ENCODE measurements at regions not wholly inside any gene's neighbourhood (a gene's known extent, or its start where the extent isn't known, plus 50 kb on each side); places are given as distances from the start of the nearest gene placed in this dataset.

DNA sequence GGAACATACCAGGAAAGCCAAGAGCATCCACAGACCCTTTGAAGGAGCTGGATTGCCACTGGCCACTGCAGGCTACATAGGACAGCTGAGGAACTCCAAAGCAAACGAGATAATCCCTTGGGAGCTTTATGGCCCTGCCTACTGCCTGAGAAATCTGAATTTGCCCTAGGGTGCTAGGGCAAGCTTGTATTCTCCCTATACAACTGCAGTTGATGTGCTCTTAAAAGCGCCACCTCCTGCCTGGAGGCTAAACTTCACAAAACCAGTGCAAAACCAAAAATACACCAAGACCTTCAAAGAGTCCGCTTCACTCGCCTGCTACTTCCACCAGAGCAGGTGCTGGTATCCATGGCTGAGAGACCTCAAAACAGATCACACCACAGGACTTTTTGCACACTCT lies 99.6 kb upstream of the KRR1 start:
- no peaks in the 10 kb centered on the region; the same call in 1 of the 2 replicates for H3K9me3 ChIP-seq (ENCODE audit: control insufficient read depth, insufficient read depth, low read length)
- H4K91ac ChIP-seq (ENCODE audit: insufficient read depth, low read depth, low read length): no peak overlapping the region
- TF ChIP-seq, protein P1, sequence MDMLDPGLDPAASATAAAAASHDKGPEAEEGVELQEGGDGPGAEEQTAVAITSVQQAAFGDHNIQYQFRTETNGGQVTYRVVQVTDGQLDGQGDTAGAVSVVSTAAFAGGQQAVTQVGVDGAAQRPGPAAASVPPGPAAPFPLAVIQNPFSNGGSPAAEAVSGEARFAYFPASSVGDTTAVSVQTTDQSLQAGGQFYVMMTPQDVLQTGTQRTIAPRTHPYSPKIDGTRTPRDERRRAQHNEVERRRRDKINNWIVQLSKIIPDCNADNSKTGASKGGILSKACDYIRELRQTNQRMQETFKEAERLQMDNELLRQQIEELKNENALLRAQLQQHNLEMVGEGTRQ (IDR thresholded peaks at IDR 0.05; ENCODE audit: low read depth, low read length): no peak
- TF ChIP-seq FOS (IDR thresholded peaks at IDR 0.05; ENCODE audit: low read depth, low read length): no peak
- no peak for TF ChIP-seq CHD1 (IDR thresholded peaks at IDR 0.05; ENCODE audit: low read depth, low read length)
- TF ChIP-seq RFX5 (IDR thresholded peaks at IDR 0.05; ENCODE audit: low read depth, low read length): no peak
- TF ChIP-seq MXI1 (IDR thresholded peaks at IDR 0.05; ENCODE audit: borderline replicate concordance, low read depth, low read length): no peak
- no peak for TF ChIP-seq MAZ (IDR thresholded peaks at IDR 0.05; ENCODE audit: borderline replicate concordance, low read depth, low read length)
- TF ChIP-seq, protein P2, sequence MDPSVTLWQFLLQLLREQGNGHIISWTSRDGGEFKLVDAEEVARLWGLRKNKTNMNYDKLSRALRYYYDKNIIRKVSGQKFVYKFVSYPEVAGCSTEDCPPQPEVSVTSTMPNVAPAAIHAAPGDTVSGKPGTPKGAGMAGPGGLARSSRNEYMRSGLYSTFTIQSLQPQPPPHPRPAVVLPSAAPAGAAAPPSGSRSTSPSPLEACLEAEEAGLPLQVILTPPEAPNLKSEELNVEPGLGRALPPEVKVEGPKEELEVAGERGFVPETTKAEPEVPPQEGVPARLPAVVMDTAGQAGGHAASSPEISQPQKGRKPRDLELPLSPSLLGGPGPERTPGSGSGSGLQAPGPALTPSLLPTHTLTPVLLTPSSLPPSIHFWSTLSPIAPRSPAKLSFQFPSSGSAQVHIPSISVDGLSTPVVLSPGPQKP (IDR thresholded peaks at IDR 0.05; ENCODE audit: borderline replicate concordance, low read depth, low read length): no peak
- TF ChIP-seq NFE2L2 (IDR thresholded peaks at IDR 0.05; ENCODE audit: low read depth, low read length): no peak
- TF ChIP-seq, protein P3, sequence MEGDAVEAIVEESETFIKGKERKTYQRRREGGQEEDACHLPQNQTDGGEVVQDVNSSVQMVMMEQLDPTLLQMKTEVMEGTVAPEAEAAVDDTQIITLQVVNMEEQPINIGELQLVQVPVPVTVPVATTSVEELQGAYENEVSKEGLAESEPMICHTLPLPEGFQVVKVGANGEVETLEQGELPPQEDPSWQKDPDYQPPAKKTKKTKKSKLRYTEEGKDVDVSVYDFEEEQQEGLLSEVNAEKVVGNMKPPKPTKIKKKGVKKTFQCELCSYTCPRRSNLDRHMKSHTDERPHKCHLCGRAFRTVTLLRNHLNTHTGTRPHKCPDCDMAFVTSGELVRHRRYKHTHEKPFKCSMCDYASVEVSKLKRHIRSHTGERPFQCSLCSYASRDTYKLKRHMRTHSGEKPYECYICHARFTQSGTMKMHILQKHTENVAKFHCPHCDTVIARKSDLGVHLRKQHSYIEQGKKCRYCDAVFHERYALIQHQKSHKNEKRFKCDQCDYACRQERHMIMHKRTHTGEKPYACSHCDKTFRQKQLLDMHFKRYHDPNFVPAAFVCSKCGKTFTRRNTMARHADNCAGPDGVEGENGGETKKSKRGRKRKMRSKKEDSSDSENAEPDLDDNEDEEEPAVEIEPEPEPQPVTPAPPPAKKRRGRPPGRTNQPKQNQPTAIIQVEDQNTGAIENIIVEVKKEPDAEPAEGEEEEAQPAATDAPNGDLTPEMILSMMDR (conservative IDR thresholded peaks at IDR 0.05; ENCODE audit: low read depth, low read length): no peak
- no peak for TF ChIP-seq POLR2A (IDR thresholded peaks at IDR 0.05; ENCODE audit: low read depth, low read length)
- TF ChIP-seq CEBPB (IDR thresholded peaks at IDR 0.05; ENCODE audit: low read depth, low read length): no peak
- no peak for TF ChIP-seq SMC3 (IDR thresholded peaks at IDR 0.05; ENCODE audit: low read depth, low read length)
- no peak for TF ChIP-seq BHLHE40 (IDR thresholded peaks at IDR 0.05; ENCODE audit: low read depth, low read length)
- TF ChIP-seq RCOR1 (IDR thresholded peaks at IDR 0.05; ENCODE audit: insufficient replicate concordance, low read length): no peak
- no peak for TF ChIP-seq RAD21 (IDR thresholded peaks at IDR 0.05; ENCODE audit: low read length)
- no peak for TF ChIP-seq MAFK (IDR thresholded peaks at IDR 0.05; ENCODE audit: low read depth, low read length)
- H2AFZ ChIP-seq (replicated peaks; ENCODE audit: low read length, poor library complexity): no peak overlapping the region
- no peak overlapping the region for H3K23ac ChIP-seq (ENCODE audit: low read depth, low read length)
- H3K4me1 ChIP-seq (ENCODE audit: control insufficient read depth, insufficient read depth, low read length): no peaks in the 10 kb centered on the region
- in situ Hi-C loops (cut with MboI; ENCODE audit: low sequenced_read_pairs): no loop called here
- no peak overlapping the region for H2BK120ac ChIP-seq (ENCODE audit: low read depth, low read length)
- H4K20me1 ChIP-seq (ENCODE audit: insufficient read depth, low read length): no peaks in the 10 kb centered on the region
- H3K36me3 ChIP-seq (ENCODE audit: control insufficient read depth, insufficient read depth, low read length): no peaks in the 10 kb centered on the region
- no peak overlapping the region for H3K9ac ChIP-seq (ENCODE audit: low read depth, low read length)
- no peak overlapping the region for H4K8ac ChIP-seq (ENCODE audit: low read depth in 2 of 2, low read length in 2 of 2)
- no peak overlapping the region for H2BK5ac ChIP-seq (ENCODE audit: low read depth, low read length, poor library complexity, severe bottlenecking)
- H3K4ac ChIP-seq (ENCODE audit: low read depth, low read length): no peak overlapping the region
- H3K9me1 ChIP-seq (ENCODE audit: insufficient read depth, low read length): no peaks in the 10 kb centered on the region
- no peak for ATAC-seq (ENCODE audit: low read depth)
- no peak overlapping the region for H2AK9ac ChIP-seq (replicated peaks; ENCODE audit: low read depth, low read length, poor library complexity)
- dilution Hi-C loops (cut with HindIII; ENCODE audit: low sequenced_read_pairs, unreplicated experiment): no loop called here
- CTCF ChIA-PET: no interaction called here
- H3K27me3 ChIP-seq (ENCODE audit: control insufficient read depth, insufficient read depth, low read length): no peaks in the 10 kb centered on the region
- no peak overlapping the region for H3K27ac ChIP-seq (ENCODE audit: insufficient read depth, low read length)
- H3K4me3 ChIP-seq (ENCODE audit: insufficient read depth, low read depth, low read length): no peak overlapping the region
- WGBS, 2 experiments (ENCODE audit: extremely low coverage in 2 of 2, insufficient read length in 1 of 2): 40% methylated on average over 1 of the region's 4 CpGs; no CpG with 5 or more reads in 1 of the 2 experiments
- H2AK5ac ChIP-seq (ENCODE audit: low read depth, low read length): no peak overlapping the region
- H2BK20ac ChIP-seq (ENCODE audit: low read depth, low read length): no peak overlapping the region
- intact Hi-C loops (cut with micrococcal nuclease): no loop called here
- no peaks in the 10 kb centered on the region for H3K79me1 ChIP-seq (ENCODE audit: low read depth in 1 of 2, low read length in 2 of 2)
- no peak for DNase-seq
- H2BK15ac ChIP-seq (ENCODE audit: low read depth, low read length): no peak overlapping the region
- H3K14ac ChIP-seq (replicated peaks; ENCODE audit: low read depth, low read length): no peak overlapping the region
- no peak overlapping the region for H3K4me2 ChIP-seq (ENCODE audit: low read depth, low read length)
- BruUV-seq (replicated peaks): no TSS peak
- no peak overlapping the region for H3K56ac ChIP-seq (ENCODE audit: extremely low read depth, insufficient read depth, low read length)
- no peak overlapping the region for H4K5ac ChIP-seq (ENCODE audit: low read depth, low read length)
- POLR2A ChIA-PET (ENCODE audit: unreplicated experiment): no interaction called here
- H3K18ac ChIP-seq (ENCODE audit: low read depth, low read length): no peak overlapping the region
